GM12878 (cell line): ENCODE measurements at regions not wholly inside any gene's neighbourhood (a gene's known extent, or its start where the extent isn't known, plus 50 kb on each side); places are given as distances from the start of the nearest gene placed in this dataset.

Experiments used
- ATAC-seq: fragments of 200-7000 bp; cut with Tn5 transposase; 3 replicates; pipeline ENCODE4 v1.9.1; 2020; ENCODE audit warnings: mild to moderate bottlenecking, moderate library complexity
- BruUV-seq: library from RNA; stranded (reverse); fragments of 400-500 nt; replicated peaks from 2 replicates; lab custom pipeline; 2021; lab: Mats Ljungman, UMichigan
- CTCF ChIA-PET: fragments of 300-600 bp; sonication (Branson Sonifier 250); formaldehyde crosslinking; extraction: SDS; loops from one replicate; lab custom pipeline; 2021; ENCODE audit warnings: inconsistent platforms; lab: Yijun Ruan, JAX
- POLR2A ChIA-PET: fragments of 350-600 bp; formaldehyde crosslinking; extraction: SDS; loops from one replicate; lab custom pipeline; 2021; ENCODE audit warnings: inconsistent platforms; lab: Charles Lee
- RAD21 ChIA-PET: fragments of 300-600 bp; sonication (Branson Sonifier 250); formaldehyde crosslinking; loops from one replicate; lab custom pipeline; 2023; ENCODE audit warnings: antibody characterized with exemption; ENCODE audit not compliant: unreplicated experiment; lab: Charles Lee
- SMC1A ChIA-PET: fragments of 300-600 bp; sonication (Branson Sonifier 250); formaldehyde crosslinking; loops from one replicate; lab custom pipeline; 2023; ENCODE audit not compliant: unreplicated experiment, uncharacterized antibody; lab: Charles Lee
- DNase-seq: peaks from one replicate; pipeline ENCODE4 v3.0.0-alpha.2; 2011; ENCODE audit warnings: low read depth, low spot score
- FAIRE-seq: peaks from 3 replicates; lab custom pipeline; 2011; peaks lifted over from hg19 to GRCh38; lab: Jason Lieb, UNC
- H2AFZ ChIP-seq: 2 replicates; pipeline ENCODE4 v1.6.0; 2011; ENCODE audit warnings: low read depth, low read length, control low read depth; ENCODE audit not compliant: control insufficient read depth
- H3K27ac ChIP-seq: 2 replicates; pipeline ENCODE4 v1.5.1; 2011; ENCODE audit warnings: control low read depth; ENCODE audit not compliant: control insufficient read depth, insufficient read depth
- H3K27me3 ChIP-seq, 2 experiments: replicated peaks in 1 of 2; 2 replicates each; pipeline versions ENCODE4 v1.6.0 to v1.6.1; 2011; ENCODE audit warnings: low read length in 1 of 2; ENCODE audit not compliant: control insufficient read depth in 2 of 2, insufficient read depth in 2 of 2
- H3K36me3 ChIP-seq, 2 experiments: 2 replicates each; pipeline ENCODE4 v1.5.1; 2011; ENCODE audit warnings: low read length in 1 of 2; ENCODE audit not compliant: control insufficient read depth in 2 of 2, insufficient read depth in 2 of 2
- H3K4me1 ChIP-seq: 2 replicates; pipeline ENCODE4 v1.6.1; 2011; ENCODE audit warnings: mild to moderate bottlenecking, low read length, moderate library complexity, mixed read lengths; ENCODE audit not compliant: control insufficient read depth, insufficient read depth
- H3K4me2 ChIP-seq: 2 replicates; pipeline ENCODE4 v1.6.0; 2011; ENCODE audit warnings: control low read depth; ENCODE audit not compliant: control insufficient read depth, insufficient read depth
- H3K4me3 ChIP-seq: fragments of 200-600 bp; sonication (generic); 2 replicates; pipeline ENCODE4 v1.5.1; 2016
- H3K79me2 ChIP-seq: 2 replicates; pipeline ENCODE4 v1.6.0; 2011; ENCODE audit warnings: low read length; ENCODE audit not compliant: control insufficient read depth, insufficient read depth
- H3K9ac ChIP-seq: 2 replicates; pipeline ENCODE4 v1.8.0; 2011; ENCODE audit warnings: low read length, control low read depth, mixed read lengths; ENCODE audit not compliant: control insufficient read depth, insufficient read depth
- H3K9me3 ChIP-seq: replicated peaks from 3 replicates; pipeline ENCODE4 v1.5.1; 2011; ENCODE audit warnings: mild to moderate bottlenecking, low read length; ENCODE audit not compliant: control insufficient read depth, insufficient read depth
- H4K20me1 ChIP-seq: 2 replicates; pipeline ENCODE4 v1.6.0; 2011; ENCODE audit not compliant: control insufficient read depth, insufficient read depth
- BMI1 ChIP-seq: fragments of 450-650 bp; IDR thresholded peaks from 2 replicates; pipeline ENCODE4 v1.6.1; 2016; ENCODE audit warnings: mild to moderate bottlenecking, moderate library complexity, borderline replicate concordance
- BRCA1 ChIP-seq: IDR thresholded peaks from 2 replicates; pipeline ENCODE4 v1.6.1; 2011; ENCODE audit warnings: low read depth, low read length, improper control_type of control experiment
- HCFC1 ChIP-seq: fragments of 150-350 bp; IDR thresholded peaks from 2 replicates; pipeline ENCODE4 v1.6.1; 2014; ENCODE audit warnings: low read length
- HDAC6 ChIP-seq: fragments of 200-600 bp; sonication (generic); IDR thresholded peaks from one replicate; pipeline ENCODE4 v1.8.0; 2017; ENCODE audit warnings: antibody characterized with exemption; ENCODE audit not compliant: unreplicated experiment
- IKZF2 ChIP-seq, 2 experiments: fragments of 450-650 bp; IDR thresholded peaks; 2 replicates each; pipeline ENCODE4 v1.6.1; 2017; ENCODE audit warnings: mild to moderate bottlenecking in 2 of 2, moderate library complexity in 2 of 2
- KDM1A ChIP-seq: fragments of 200-600 bp; sonication (generic); IDR thresholded peaks from 2 replicates; pipeline ENCODE4 v1.6.1; 2016; ENCODE audit warnings: borderline replicate concordance
- MXI1 ChIP-seq: fragments of 150-350 bp; IDR thresholded peaks from 2 replicates; pipeline ENCODE4 v1.6.1; 2011; ENCODE audit warnings: low read depth, mild to moderate bottlenecking, inconsistent platforms, low read length, improper control_type of control experiment
- RAD51 ChIP-seq: fragments of 450-650 bp; IDR thresholded peaks from 2 replicates; pipeline ENCODE4 v1.6.1; 2016; ENCODE audit warnings: moderate library complexity, mild to moderate bottlenecking, inconsistent platforms
- STAT1 ChIP-seq: fragments of 450-650 bp; conservative IDR thresholded peaks from 2 replicates; pipeline ENCODE4 v1.6.1; 2014; ENCODE audit warnings: antibody characterized with exemption, mild to moderate bottlenecking
- STAT3 ChIP-seq: IDR thresholded peaks from 2 replicates; pipeline ENCODE4 v1.6.1; 2011; ENCODE audit warnings: low read depth, low read length, improper control_type of control experiment
- ZNF217 ChIP-seq: fragments of 450-650 bp; IDR thresholded peaks from 2 replicates; pipeline ENCODE4 v1.6.1; 2017; ENCODE audit warnings: antibody characterized with exemption, mild to moderate bottlenecking
- WGBS: methylation state at CpG from one replicate; pipeline ENCODE4 v1.1.6; 2016; ENCODE audit warnings: low lambda C conversion rate; ENCODE audit not compliant: insufficient replicate concordance, insufficient coverage; ENCODE audit errors: missing lambda C conversion rate; 5-methylcytosine and 5-hydroxymethylcytosine counted together
- in situ Hi-C: fragments of 300-500 bp; cut with MboI; formaldehyde crosslinking; loops from 9 replicates; pipeline ENCODE4 v1.14.3; 2018; ENCODE audit warnings: mixed read lengths
- intact Hi-C: fragments of 100-400 bp; cut with micrococcal nuclease; formaldehyde crosslinking; loops from one replicate; pipeline ENCODE4 v1.14.2; 2022; ENCODE audit not compliant: unreplicated experiment
- TF ChIP-seq, protein P1 (sequence below): IDR thresholded peaks from 2 replicates; pipeline ENCODE4 v1.6.1; 2012; ENCODE audit warnings: improper control_type of control experiment, low read depth, low read length; ENCODE audit not compliant: insufficient replicate concordance
- TF ChIP-seq, protein P2 (sequence below): IDR thresholded peaks from 2 replicates; pipeline ENCODE4 v1.6.1; 2012; ENCODE audit warnings: low read depth, low read length, improper control_type of control experiment

DNA sequence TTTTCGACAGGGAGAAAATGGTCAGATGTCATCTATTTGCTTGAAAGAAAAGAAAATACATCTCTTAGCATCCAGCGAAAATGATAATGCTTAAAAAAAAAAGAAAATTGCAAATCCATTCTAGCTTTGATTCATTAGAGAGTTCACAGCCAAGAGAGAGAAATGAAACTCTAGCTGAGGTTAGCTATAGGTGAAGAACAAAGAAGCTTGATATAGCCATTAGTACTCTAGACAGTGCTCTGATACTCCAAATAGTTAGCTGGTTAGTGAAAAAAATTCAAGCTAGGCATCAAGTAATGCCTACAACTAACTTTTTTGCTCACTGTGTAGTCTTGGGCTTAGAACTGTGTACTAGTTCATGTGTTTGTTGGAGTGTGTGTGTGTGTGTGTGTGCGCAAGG, 721.6 kb upstream of the SOX9 start (continued):
- TF ChIP-seq, protein P1, sequence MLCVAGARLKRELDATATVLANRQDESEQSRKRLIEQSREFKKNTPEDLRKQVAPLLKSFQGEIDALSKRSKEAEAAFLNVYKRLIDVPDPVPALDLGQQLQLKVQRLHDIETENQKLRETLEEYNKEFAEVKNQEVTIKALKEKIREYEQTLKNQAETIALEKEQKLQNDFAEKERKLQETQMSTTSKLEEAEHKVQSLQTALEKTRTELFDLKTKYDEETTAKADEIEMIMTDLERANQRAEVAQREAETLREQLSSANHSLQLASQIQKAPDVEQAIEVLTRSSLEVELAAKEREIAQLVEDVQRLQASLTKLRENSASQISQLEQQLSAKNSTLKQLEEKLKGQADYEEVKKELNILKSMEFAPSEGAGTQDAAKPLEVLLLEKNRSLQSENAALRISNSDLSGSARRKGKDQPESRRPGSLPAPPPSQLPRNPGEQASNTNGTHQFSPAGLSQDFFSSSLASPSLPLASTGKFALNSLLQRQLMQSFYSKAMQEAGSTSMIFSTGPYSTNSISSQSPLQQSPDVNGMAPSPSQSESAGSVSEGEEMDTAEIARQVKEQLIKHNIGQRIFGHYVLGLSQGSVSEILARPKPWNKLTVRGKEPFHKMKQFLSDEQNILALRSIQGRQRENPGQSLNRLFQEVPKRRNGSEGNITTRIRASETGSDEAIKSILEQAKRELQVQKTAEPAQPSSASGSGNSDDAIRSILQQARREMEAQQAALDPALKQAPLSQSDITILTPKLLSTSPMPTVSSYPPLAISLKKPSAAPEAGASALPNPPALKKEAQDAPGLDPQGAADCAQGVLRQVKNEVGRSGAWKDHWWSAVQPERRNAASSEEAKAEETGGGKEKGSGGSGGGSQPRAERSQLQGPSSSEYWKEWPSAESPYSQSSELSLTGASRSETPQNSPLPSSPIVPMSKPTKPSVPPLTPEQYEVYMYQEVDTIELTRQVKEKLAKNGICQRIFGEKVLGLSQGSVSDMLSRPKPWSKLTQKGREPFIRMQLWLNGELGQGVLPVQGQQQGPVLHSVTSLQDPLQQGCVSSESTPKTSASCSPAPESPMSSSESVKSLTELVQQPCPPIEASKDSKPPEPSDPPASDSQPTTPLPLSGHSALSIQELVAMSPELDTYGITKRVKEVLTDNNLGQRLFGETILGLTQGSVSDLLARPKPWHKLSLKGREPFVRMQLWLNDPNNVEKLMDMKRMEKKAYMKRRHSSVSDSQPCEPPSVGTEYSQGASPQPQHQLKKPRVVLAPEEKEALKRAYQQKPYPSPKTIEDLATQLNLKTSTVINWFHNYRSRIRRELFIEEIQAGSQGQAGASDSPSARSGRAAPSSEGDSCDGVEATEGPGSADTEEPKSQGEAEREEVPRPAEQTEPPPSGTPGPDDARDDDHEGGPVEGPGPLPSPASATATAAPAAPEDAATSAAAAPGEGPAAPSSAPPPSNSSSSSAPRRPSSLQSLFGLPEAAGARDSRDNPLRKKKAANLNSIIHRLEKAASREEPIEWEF: no peak
- TF ChIP-seq KDM1A: no peak

DNA sequence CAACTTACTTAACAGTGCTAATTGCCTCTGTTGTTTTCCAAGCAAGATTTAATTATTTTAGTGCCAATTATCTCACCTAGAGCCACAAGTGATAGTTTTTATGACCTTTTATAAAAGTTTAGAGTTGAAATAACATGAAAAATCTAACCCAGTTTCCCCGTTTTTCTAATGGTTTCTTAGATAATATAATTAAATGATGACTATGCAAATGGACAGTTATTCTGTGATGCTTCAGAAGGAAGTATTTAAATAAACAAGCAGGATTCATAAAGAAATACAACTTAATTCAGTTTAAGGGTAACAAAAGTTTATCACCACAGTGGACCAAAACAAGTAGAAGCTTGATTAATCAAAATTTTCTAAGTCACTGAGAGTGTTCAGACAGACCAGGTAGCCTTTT, 721.2 kb upstream of the SOX9 start:
- intact Hi-C loops (no loop called here), in situ Hi-C loops (no loop called here)
- H3K4me2 ChIP-seq: no peak overlapping the region
- FAIRE-seq: no peak
- SMC1A ChIA-PET: interaction anchor here (0.6 to 1.2 kb wide), 2 partner anchors 21 to 634 kb away, joined by 3 to 4 read pairs; no protein-coding TSS in a partner anchor
- 0% methylated on average over 1 of the region's 1 CpG for WGBS
- CTCF ChIA-PET: interaction anchor here (1.2 kb wide), 1 partner anchor 62 kb away, joined by 3 read pairs; no protein-coding TSS in a partner anchor
- H3K27ac ChIP-seq: no peak overlapping the region
- H3K36me3 ChIP-seq: no peaks in the 10 kb centered on the region
- H3K4me1 ChIP-seq: no peaks in the 10 kb centered on the region
- no peak for DNase-seq
- H2AFZ ChIP-seq: no peak overlapping the region
- ATAC-seq: no peak
- no peaks in the 10 kb centered on the region for H3K79me2 ChIP-seq
- H3K9ac ChIP-seq: no peak overlapping the region
- POLR2A ChIA-PET: no interaction called here
- H3K4me3 ChIP-seq: no peak overlapping the region
- H3K27me3 ChIP-seq: no peaks in the 10 kb centered on the region
- BruUV-seq: no TSS peak
- RAD21 ChIA-PET: no interaction called here
- no peaks in the 10 kb centered on the region for H3K9me3 ChIP-seq
- H4K20me1 ChIP-seq: no peaks in the 10 kb centered on the region
- TF ChIP-seq BMI1 (no peak), STAT3 (no peak), RAD51 (no peak), IKZF2 (IDR thresholded peaks at IDR 0.05) (no peak), HCFC1 (no peak), HDAC6 (no peak), STAT1 (no peak), BRCA1 (no peak), ZNF217 (no peak), MXI1 (no peak)
- TF ChIP-seq, protein P2, sequence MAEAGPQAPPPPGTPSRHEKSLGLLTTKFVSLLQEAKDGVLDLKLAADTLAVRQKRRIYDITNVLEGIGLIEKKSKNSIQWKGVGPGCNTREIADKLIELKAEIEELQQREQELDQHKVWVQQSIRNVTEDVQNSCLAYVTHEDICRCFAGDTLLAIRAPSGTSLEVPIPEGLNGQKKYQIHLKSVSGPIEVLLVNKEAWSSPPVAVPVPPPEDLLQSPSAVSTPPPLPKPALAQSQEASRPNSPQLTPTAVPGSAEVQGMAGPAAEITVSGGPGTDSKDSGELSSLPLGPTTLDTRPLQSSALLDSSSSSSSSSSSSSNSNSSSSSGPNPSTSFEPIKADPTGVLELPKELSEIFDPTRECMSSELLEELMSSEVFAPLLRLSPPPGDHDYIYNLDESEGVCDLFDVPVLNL: no peak
- TF ChIP-seq, protein P1: no peak
